Forelimb muscle (tissue), 1 donor: ENCODE measurements at regions not wholly inside any gene's neighbourhood (a gene's known extent, or its start where the extent isn't known, plus 50 kb on each side); places are given as distances from the start of the nearest gene placed in this dataset.
"Not testable (repeated sequence)": the region's sequence is repeated elsewhere in the genome, so short reads cannot be mapped to it uniquely, and the experiment has no call there.

Source experiments
- DNase-seq: peaks from one replicate; pipeline ENCODE4 v3.0.0-alpha.2; 2013; ENCODE audit warnings: low read depth

- not testable (repeated sequence) for DNase-seq
These were observed 640.3 kb downstream of the EPHA3 start for GRCh38 chr3:89747541-89748278.

GRCh38 chr3:89762405-89762804 is 655.0 kb downstream of the EPHA3 start:
- no peak for DNase-seq

GRCh38 chr3:89783341-89783927 is 676.0 kb downstream of the EPHA3 start:
- DNase-seq: no peak

GRCh38 chr3:89787485-89787884 is 680.1 kb downstream of the EPHA3 start:
- peak; percentile 90 for DNase-seq

- DNase-seq: peak; percentile 25
These were observed 680.6 kb downstream of the EPHA3 start for GRCh38 chr3:89787979-89788378.

- no peak for DNase-seq
These were observed 688.1 kb downstream of the EPHA3 start for GRCh38 chr3:89795506-89795905.

GRCh38 chr3:89802881-89803280 is 695.5 kb downstream of the EPHA3 start:
- no peak for DNase-seq

- DNase-seq: no peak
These were observed 696.3 kb downstream of the EPHA3 start for GRCh38 chr3:89803711-89804110.

- DNase-seq: no peak
These were observed 698.7 kb downstream of the EPHA3 start for GRCh38 chr3:89806166-89806565.

GRCh38 chr3:89808680-89809197 is 701.3 kb downstream of the EPHA3 start:
- DNase-seq: no peak

GRCh38 chr3:89813500-89813899 is 706.1 kb downstream of the EPHA3 start:
- no peak for DNase-seq

- no peak for DNase-seq
These were observed 733.6 kb downstream of the EPHA3 start for GRCh38 chr3:89841041-89841440.

GRCh38 chr3:89845053-89845452 is 737.6 kb downstream of the EPHA3 start:
- no peak for DNase-seq

- no peak for DNase-seq
These were observed 740.5 kb downstream of the EPHA3 start for GRCh38 chr3:89847955-89848354.

- DNase-seq: no peak
These were observed 744.7 kb downstream of the EPHA3 start for GRCh38 chr3:89851974-89852621.

GRCh38 chr3:89859757-89860156 is 752.3 kb downstream of the EPHA3 start:
- DNase-seq: peak; percentile 71

- no peak for DNase-seq
These were observed 759.9 kb downstream of the EPHA3 start for GRCh38 chr3:89867286-89867685.

GRCh38 chr3:89876116-89876515 is 768.7 kb downstream of the EPHA3 start:
- DNase-seq: no peak

- no peak for DNase-seq
These were observed 769.8 kb downstream of the EPHA3 start for GRCh38 chr3:89877230-89877629.

GRCh38 chr3:89889386-89889785 is 782.0 kb downstream of the EPHA3 start:
- DNase-seq: no peak

- no peak for DNase-seq
These were observed 801.3 kb downstream of the EPHA3 start for GRCh38 chr3:89908711-89909213.

GRCh38 chr3:89912031-89912430 is 804.6 kb downstream of the EPHA3 start:
- DNase-seq: no peak
